Neuronal stem cell (in vitro differentiated cells): ENCODE measurements at regions not wholly inside any gene's neighbourhood (a gene's known extent, or its start where the extent isn't known, plus 50 kb on each side); places are given as distances from the start of the nearest gene placed in this dataset.

Experiments
- DNase-seq: peaks from one replicate; pipeline ENCODE4 v3.0.0-alpha.2; 2013; ENCODE audit warnings: low spot score
- H2AFZ ChIP-seq: one replicate; pipeline ENCODE4 v1.6.1; 2013; ENCODE audit warnings: mild to moderate bottlenecking, low read length, inconsistent platforms
- H2AK5ac ChIP-seq: 2 replicates; pipeline ENCODE4 v1.6.1; 2013; ENCODE audit warnings: low read depth, mild to moderate bottlenecking, inconsistent platforms, low read length, moderate library complexity, mixed read lengths
- H2BK120ac ChIP-seq: 2 replicates; pipeline ENCODE4 v1.6.1; 2013; ENCODE audit warnings: low read depth, mild to moderate bottlenecking, inconsistent platforms, low read length, moderate library complexity, mixed read lengths
- H2BK12ac ChIP-seq: one replicate; pipeline ENCODE4 v1.6.1; 2013; ENCODE audit warnings: low read length, inconsistent platforms
- H2BK15ac ChIP-seq: 2 replicates; pipeline ENCODE4 v1.6.1; 2013; ENCODE audit warnings: mild to moderate bottlenecking, low read length, inconsistent platforms, mixed read lengths
- H2BK5ac ChIP-seq: one replicate; pipeline ENCODE4 v1.6.1; 2013; ENCODE audit warnings: inconsistent platforms, mild to moderate bottlenecking, low read length, moderate library complexity
- H3K14ac ChIP-seq: one replicate; pipeline ENCODE4 v1.6.1; 2013; ENCODE audit warnings: low read length, inconsistent platforms
- H3K18ac ChIP-seq: 2 replicates; pipeline ENCODE4 v1.6.1; 2013; ENCODE audit warnings: low read length, inconsistent platforms
- H3K23ac ChIP-seq: 2 replicates; pipeline ENCODE4 v1.6.1; 2013; ENCODE audit warnings: low read depth, mild to moderate bottlenecking, mixed read lengths, low read length, inconsistent platforms; ENCODE audit not compliant: poor library complexity
- H3K27ac ChIP-seq: replicated peaks from 3 replicates; pipeline ENCODE4 v1.5.1; 2013; ENCODE audit warnings: low read length, inconsistent platforms
- H3K27me3 ChIP-seq, 3 experiments: 2 replicates each; pipeline ENCODE4 v1.6.1; 2013; ENCODE audit warnings: low read length in 3 of 3, mild to moderate bottlenecking in 2 of 3, inconsistent platforms in 1 of 3, low read depth in 1 of 3, mixed read lengths in 1 of 3, moderate library complexity in 1 of 3; ENCODE audit not compliant: control insufficient read depth in 3 of 3, insufficient read depth in 3 of 3
- H3K36me3 ChIP-seq, 2 donors: replicated peaks in 1 of 2; 2 replicates each; pipeline ENCODE4 v1.6.1; 2013; ENCODE audit warnings: low read length in 2 of 2; ENCODE audit not compliant: control insufficient read depth in 2 of 2, insufficient read depth in 2 of 2
- H3K4ac ChIP-seq: 2 replicates; pipeline ENCODE4 v1.6.1; 2013; ENCODE audit warnings: inconsistent platforms, mild to moderate bottlenecking, low read length, moderate library complexity
- H3K4me1 ChIP-seq, 2 donors: 1 replicate in 1 of 2; 2 replicates in 1 of 2; pipeline ENCODE4 v1.6.1; 2013; ENCODE audit warnings: low read length in 2 of 2, low read depth in 1 of 2; ENCODE audit not compliant: control insufficient read depth in 2 of 2, insufficient read depth in 1 of 2
- H3K4me2 ChIP-seq: one replicate; pipeline ENCODE4 v1.6.1; 2013; ENCODE audit warnings: mild to moderate bottlenecking, low read length, inconsistent platforms; ENCODE audit not compliant: insufficient read depth, poor library complexity, severe bottlenecking
- H3K4me3 ChIP-seq, 2 donors: 2 replicates each; pipeline ENCODE4 v1.5.1; 2013; ENCODE audit warnings: low read length in 2 of 2, mild to moderate bottlenecking in 2 of 2, inconsistent platforms in 1 of 2, moderate library complexity in 1 of 2
- H3K79me1 ChIP-seq: one replicate; pipeline ENCODE4 v1.6.1; 2013; ENCODE audit warnings: low read depth, mild to moderate bottlenecking, inconsistent platforms, low read length, moderate library complexity
- H3K9ac ChIP-seq: one replicate; pipeline ENCODE4 v1.6.1; 2013; ENCODE audit warnings: mild to moderate bottlenecking, low read depth, low read length, inconsistent platforms; ENCODE audit not compliant: poor library complexity
- H3K9me3 ChIP-seq, 2 donors: replicated peaks in 1 of 2; 2 replicates each; pipeline versions ENCODE3 to v1.6.1; 2013; ENCODE audit warnings: low read length in 2 of 2, mild to moderate bottlenecking in 2 of 2, inconsistent platforms in 1 of 2, low read depth in 1 of 2, mixed read lengths in 1 of 2, moderate library complexity in 1 of 2; ENCODE audit not compliant: control insufficient read depth in 2 of 2, insufficient read depth in 1 of 2
- H4K8ac ChIP-seq: one replicate; pipeline ENCODE4 v1.6.1; 2013; ENCODE audit warnings: low read depth, mild to moderate bottlenecking, inconsistent platforms, low read length, moderate library complexity
- H4K91ac ChIP-seq: one replicate; pipeline ENCODE4 v1.6.1; 2013; ENCODE audit warnings: low read length, low read depth, mild to moderate bottlenecking, inconsistent platforms; ENCODE audit not compliant: poor library complexity
- WGBS, 2 donors: extraction: QIAGEN DNeasy Blood & Tissue Kit; methylation state at CpG; one replicate each; pipeline ENCODE4 v1.1.7; 2013; ENCODE audit warnings: missing lambda C conversion rate in 2 of 2, mixed read lengths in 1 of 2; ENCODE audit not compliant: insufficient read length in 2 of 2, insufficient replicate concordance in 1 of 2; ENCODE audit errors: extremely low coverage in 2 of 2; 5-methylcytosine and 5-hydroxymethylcytosine counted together

DNA sequence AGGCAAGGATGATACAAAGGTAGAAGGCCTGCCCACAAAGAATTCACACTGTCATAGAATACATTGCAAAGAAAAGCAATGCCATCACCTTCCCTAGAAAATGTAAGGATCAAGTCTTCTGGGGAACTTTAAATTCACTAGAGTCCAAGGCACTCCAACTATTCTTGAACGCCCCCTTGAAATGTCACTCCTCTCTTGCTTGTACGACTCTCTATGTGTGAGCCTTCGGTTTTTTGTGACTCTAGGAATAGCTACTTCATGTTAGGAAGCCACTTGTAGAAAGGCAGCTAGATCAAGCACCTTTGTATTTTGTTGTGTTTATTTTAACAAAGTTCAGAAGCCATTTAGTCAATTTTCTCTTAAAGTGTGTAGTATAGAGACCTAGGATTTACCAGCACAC lies 159.2 kb upstream of the ARID1B start:
- Histone ChIP-seq H2AK5ac (no peak overlapping the region), H3K4me3 (no peak overlapping the region), H4K8ac (no peak overlapping the region), H3K23ac (no peak overlapping the region), H3K4me1 (no peaks in the 10 kb centered on the region), H3K4ac (no peak overlapping the region), H2BK120ac (no peak overlapping the region), H3K18ac (no peak overlapping the region), H3K4me2 (no peak overlapping the region), H2AFZ (no peak overlapping the region), H3K27ac (no peak overlapping the region), H3K9ac (no peak overlapping the region), H2BK15ac (no peak overlapping the region), H3K14ac (no peak overlapping the region), H3K36me3 (no peaks in the 10 kb centered on the region), H3K27me3 (no peaks in the 10 kb centered on the region), H4K91ac (no peak overlapping the region), H3K9me3 (no peaks in the 10 kb centered on the region), H3K79me1 (no peaks in the 10 kb centered on the region), H2BK5ac (no peak overlapping the region), H2BK12ac (no peak overlapping the region)
- no peak for DNase-seq
- WGBS, 2 donors: no CpG with 5 or more reads among the region's 3 CpGs

DNA sequence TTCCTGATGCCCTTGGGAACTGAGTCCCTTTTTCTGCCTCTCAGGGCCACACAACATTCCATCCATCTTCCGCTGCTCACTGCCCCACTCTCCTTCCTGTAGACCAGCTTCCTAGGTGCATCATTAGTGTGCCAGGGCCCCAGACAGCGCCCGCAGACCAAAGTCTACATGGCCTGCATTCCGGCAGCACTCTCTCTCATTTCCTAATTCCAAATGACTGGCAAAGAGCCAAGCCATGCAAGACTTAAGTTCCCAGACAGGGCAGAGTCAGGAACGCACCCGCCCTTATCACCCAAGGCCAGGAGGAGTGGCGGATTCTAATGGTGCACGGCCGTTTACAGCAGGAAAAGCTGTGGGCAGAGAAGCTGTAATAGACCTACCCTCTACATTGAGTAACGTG lies 159.8 kb upstream of the ARID1B start:
- Histone ChIP-seq H3K18ac (no peak overlapping the region), H2BK12ac (no peak overlapping the region), H3K27me3 (no peaks in the 10 kb centered on the region), H2BK120ac (no peak overlapping the region), H2BK5ac (no peak overlapping the region), H3K9me3 (no peaks in the 10 kb centered on the region), H3K4me3 (no peak overlapping the region), H3K23ac (no peak overlapping the region), H4K8ac (no peak overlapping the region), H2AK5ac (no peak overlapping the region), H3K27ac (no peak overlapping the region), H3K14ac (no peak overlapping the region), H2AFZ (no peak overlapping the region), H2BK15ac (no peak overlapping the region), H3K4me2 (no peak overlapping the region), H3K4me1 (no peaks in the 10 kb centered on the region), H3K4ac (no peak overlapping the region), H3K9ac (no peak overlapping the region), H4K91ac (no peak overlapping the region), H3K79me1 (no peaks in the 10 kb centered on the region), H3K36me3 (no peaks in the 10 kb centered on the region)
- DNase-seq: no peak
- no CpG with 5 or more reads among the region's 10 CpGs for WGBS, 2 donors

GRCh38 chr6:156616495-156616894 lies 160.7 kb upstream of the ARID1B start:
- Histone ChIP-seq H2BK120ac (no peak overlapping the region), H3K23ac (no peak overlapping the region), H3K4me2 (no peak overlapping the region), H3K27ac (no peak overlapping the region), H3K14ac (no peak overlapping the region), H4K8ac (no peak overlapping the region), H3K36me3 (no peaks in the 10 kb centered on the region), H3K4me3 (no peak overlapping the region), H3K9ac (no peak overlapping the region), H4K91ac (no peak overlapping the region), H2AK5ac (no peak overlapping the region), H3K79me1 (no peaks in the 10 kb centered on the region), H3K27me3 (no peaks in the 10 kb centered on the region), H2BK5ac (no peak overlapping the region), H3K4me1 (no peaks in the 10 kb centered on the region), H2BK12ac (no peak overlapping the region), H2AFZ (no peak overlapping the region), H3K18ac (no peak overlapping the region), H2BK15ac (no peak overlapping the region), H3K4ac (no peak overlapping the region), H3K9me3 (no peaks in the 10 kb centered on the region)
- WGBS, 2 donors: no CpG with 5 or more reads among the region's 1 CpG
- no peak for DNase-seq

GRCh38 chr6:156613996-156614395 lies 163.2 kb upstream of the ARID1B start:
- H2BK5ac ChIP-seq: no peak overlapping the region
- H3K23ac ChIP-seq: no peak overlapping the region
- no peaks in the 10 kb centered on the region for H3K27me3 ChIP-seq
- no peak overlapping the region for H3K4ac ChIP-seq
- no peak overlapping the region for H3K4me2 ChIP-seq
- H4K91ac ChIP-seq: no peak overlapping the region
- WGBS, 2 donors: no CpG with 5 or more reads among the region's 1 CpG
- H3K27ac ChIP-seq: no peak overlapping the region
- H3K36me3 ChIP-seq: no peaks in the 10 kb centered on the region
- H2BK15ac ChIP-seq: no peak overlapping the region
- H3K4me3 ChIP-seq: no peak overlapping the region
- H4K8ac ChIP-seq: no peak overlapping the region
- H2AFZ ChIP-seq: no peak overlapping the region
- H3K9me3 ChIP-seq: no peaks in the 10 kb centered on the region
- H3K4me1 ChIP-seq: no peaks in the 10 kb centered on the region
- H3K79me1 ChIP-seq: no peaks in the 10 kb centered on the region
- H2BK120ac ChIP-seq: no peak overlapping the region
- DNase-seq: no peak
- H3K18ac ChIP-seq: no peak overlapping the region
- no peak overlapping the region for H2AK5ac ChIP-seq
- H2BK12ac ChIP-seq: no peak overlapping the region
- H3K9ac ChIP-seq: no peak overlapping the region
- no peak overlapping the region for H3K14ac ChIP-seq
